ENCODE measurements at regions not wholly inside any gene's neighbourhood (a gene's known extent, or its start where the extent isn't known, plus 50 kb on each side); places are given as distances from the start of the nearest gene placed in this dataset.

- DNase-seq (ENCODE audit: low read depth, low spot score) (no peak), ATAC-seq (no peak)
- ChIA-PET RAD21 (ENCODE audit: low non-redundant PET in 1 of 2, low total read pairs in 2 of 2, uncharacterized antibody in 2 of 2, unreplicated experiment in 2 of 2) (no interaction called here), CTCF (no interaction called here), POLR2A (no interaction called here)
- Histone ChIP-seq H4K20me1 (ENCODE audit: insufficient read depth) (no peaks in the 10 kb centered on the region), H3K79me2 (ENCODE audit: insufficient read depth, low read length) (no peaks in the 10 kb centered on the region), H3K4me2 (ENCODE audit: low read length) (no peak overlapping the region), H3K9me3 (ENCODE audit: control insufficient read depth in 1 of 2, insufficient read depth in 1 of 2, low read depth in 1 of 2, low read length in 2 of 2) (no peaks in the 10 kb centered on the region), H3K9ac (ENCODE audit: low read length) (no peak overlapping the region), H3K27ac (ENCODE audit: low read depth, low read length) (no peak overlapping the region), H3K27me3 (ENCODE audit: insufficient read depth, low read length) (no peaks in the 10 kb centered on the region), H2AFZ (ENCODE audit: low read depth, low read length, poor library complexity, severe bottlenecking) (no peak overlapping the region), H3K4me1 (ENCODE audit: control insufficient read depth in 1 of 2, insufficient read depth in 2 of 2, low read length in 2 of 2) (no peaks in the 10 kb centered on the region), H3K36me3 (ENCODE audit: control insufficient read depth in 1 of 2, insufficient read depth in 2 of 2, low read length in 2 of 2) (no peaks in the 10 kb centered on the region), H3K9me2 (ENCODE audit: insufficient read depth) (no peaks in the 10 kb centered on the region), H3K4me3 (replicated peaks in 1 of 2; ENCODE audit: low read depth in 1 of 2, low read length in 2 of 2) (no peak overlapping the region)
- no TSS peak for BruUV-seq (replicated peaks)
- TF ChIP-seq CTCF (IDR thresholded peaks at IDR 0.05 in 2 of 3, conservative IDR thresholded peaks at IDR 0.05 in 1 of 3; ENCODE audit: borderline replicate concordance in 1 of 3, insufficient read depth in 1 of 3, low read depth in 2 of 3, low read length in 2 of 3) = no peak
- no peak for TF ChIP-seq TCF7L2 (IDR thresholded peaks at IDR 0.05; ENCODE audit: borderline replicate concordance, extremely low read depth, insufficient read depth, insufficient read length)
- TF ChIP-seq SIN3A (IDR thresholded peaks at IDR 0.05; ENCODE audit: low read depth) = no peak
- no peak for TF ChIP-seq ATF3 (IDR thresholded peaks at IDR 0.05)
- intact Hi-C loops (cut with micrococcal nuclease) = no loop called here
Measured at GRCh38 chr6:137284811-137285110, 65.6 kb upstream of the IFNGR1 start.

- CTCF ChIA-PET = no interaction called here
- H3K4me2 ChIP-seq (ENCODE audit: low read length) = no peak overlapping the region
- H3K79me2 ChIP-seq (ENCODE audit: insufficient read depth, low read length) = no peaks in the 10 kb centered on the region
- intact Hi-C loops (cut with micrococcal nuclease) = no loop called here
- RAD21 ChIA-PET (ENCODE audit: low non-redundant PET in 1 of 2, low total read pairs in 2 of 2, uncharacterized antibody in 2 of 2, unreplicated experiment in 2 of 2) = no interaction called here
- DNase-seq (ENCODE audit: low read depth, low spot score) = no peak
- no peak overlapping the region for H3K27ac ChIP-seq (ENCODE audit: low read depth, low read length)
- H3K9ac ChIP-seq (ENCODE audit: low read length) = no peak overlapping the region
- H3K36me3 ChIP-seq (ENCODE audit: control insufficient read depth in 1 of 2, insufficient read depth in 2 of 2, low read length in 2 of 2) = no peaks in the 10 kb centered on the region
- H3K4me1 ChIP-seq (ENCODE audit: control insufficient read depth in 1 of 2, insufficient read depth in 2 of 2, low read length in 2 of 2) = no peaks in the 10 kb centered on the region
- ATAC-seq = no peak
- H2AFZ ChIP-seq (ENCODE audit: low read depth, low read length, poor library complexity, severe bottlenecking) = no peak overlapping the region
- no peak overlapping the region for H3K4me3 ChIP-seq (replicated peaks in 1 of 2; ENCODE audit: low read depth in 1 of 2, low read length in 2 of 2)
- no peaks in the 10 kb centered on the region for H4K20me1 ChIP-seq (ENCODE audit: insufficient read depth)
- no peaks in the 10 kb centered on the region for H3K9me2 ChIP-seq (ENCODE audit: insufficient read depth)
- TF ChIP-seq CBX3 (IDR thresholded peaks at IDR 0.05; ENCODE audit: low read depth) = no peak
- TF ChIP-seq ATF3 (IDR thresholded peaks at IDR 0.05) = no peak
- TF ChIP-seq FOSL1 (IDR thresholded peaks at IDR 0.05; ENCODE audit: low read depth) = no peak
- TF ChIP-seq REST (IDR thresholded peaks at IDR 0.05; ENCODE audit: low read depth) = no peak
- no peak for TF ChIP-seq RAD21 (IDR thresholded peaks at IDR 0.05; ENCODE audit: low read depth)
- no peak for TF ChIP-seq SRF (IDR thresholded peaks at IDR 0.05; ENCODE audit: low read depth)
- TF ChIP-seq ZNF274 (IDR thresholded peaks at IDR 0.05; ENCODE audit: low read depth, low read length) = no peak
- TF ChIP-seq SP1 (IDR thresholded peaks at IDR 0.05; ENCODE audit: low read depth) = no peak
- no peaks in the 10 kb centered on the region for H3K27me3 ChIP-seq (ENCODE audit: insufficient read depth, low read length)
- no TSS peak for BruUV-seq (replicated peaks)
- H3K9me3 ChIP-seq (ENCODE audit: control insufficient read depth in 1 of 2, insufficient read depth in 1 of 2, low read depth in 1 of 2, low read length in 2 of 2) = no peaks in the 10 kb centered on the region
- POLR2A ChIA-PET = no interaction called here
Measured at GRCh38 chr6:137283940-137284810, 65.0 kb upstream of the IFNGR1 start.
